IPS-NIHi11 (cell line): ENCODE measurements at regions not wholly inside any gene's neighbourhood (a gene's known extent, or its start where the extent isn't known, plus 50 kb on each side); places are given as distances from the start of the nearest gene placed in this dataset.
"Not testable (repeated sequence)": the region's sequence is repeated elsewhere in the genome, so short reads cannot be mapped to it uniquely, and the experiment has no call there.

ENCODE experiments used
- DNase-seq: peaks from one replicate; pipeline ENCODE4 v3.0.0; 2012; ENCODE audit warnings: mixed read lengths, low spot score

GRCh38 chr7:149633976-149634945 is 136.7 kb upstream of the ZNF746 start:
- no peak for DNase-seq

GRCh38 chr7:149628361-149629149 is 130.9 kb upstream of the ZNF746 start:
- DNase-seq, result not testable (repeated sequence)

DNA sequence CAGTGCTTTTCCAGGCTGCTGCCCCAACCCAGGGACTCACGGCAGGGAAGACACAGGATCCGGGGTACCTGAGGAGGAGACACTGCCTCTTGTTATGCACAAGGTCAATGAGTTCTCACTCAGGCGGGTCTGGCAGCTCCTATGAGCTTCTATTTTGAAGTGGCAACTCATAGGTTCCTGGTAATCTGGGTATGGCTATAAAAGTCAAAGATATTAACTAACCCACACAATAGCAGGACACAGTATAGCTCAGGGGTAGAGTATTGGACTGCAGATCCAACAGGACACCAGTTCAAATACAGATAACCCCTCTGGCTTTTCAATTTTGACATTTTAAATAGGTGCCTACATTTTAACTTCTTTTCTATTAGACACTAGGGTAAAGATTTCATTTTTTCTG is 130.3 kb upstream of the ZNF746 start:
- DNase-seq, result no peak

GRCh38 chr7:149626972-149627371 is 129.4 kb upstream of the ZNF746 start:
- DNase-seq, result no peak

GRCh38 chr7:149625947-149626392 is 128.4 kb upstream of the ZNF746 start:
- DNase-seq, result no peak

- DNase-seq, result peak; percentile 72
These were observed 127.8 kb upstream of the ZNF746 start for GRCh38 chr7:149625340-149625946.

DNA sequence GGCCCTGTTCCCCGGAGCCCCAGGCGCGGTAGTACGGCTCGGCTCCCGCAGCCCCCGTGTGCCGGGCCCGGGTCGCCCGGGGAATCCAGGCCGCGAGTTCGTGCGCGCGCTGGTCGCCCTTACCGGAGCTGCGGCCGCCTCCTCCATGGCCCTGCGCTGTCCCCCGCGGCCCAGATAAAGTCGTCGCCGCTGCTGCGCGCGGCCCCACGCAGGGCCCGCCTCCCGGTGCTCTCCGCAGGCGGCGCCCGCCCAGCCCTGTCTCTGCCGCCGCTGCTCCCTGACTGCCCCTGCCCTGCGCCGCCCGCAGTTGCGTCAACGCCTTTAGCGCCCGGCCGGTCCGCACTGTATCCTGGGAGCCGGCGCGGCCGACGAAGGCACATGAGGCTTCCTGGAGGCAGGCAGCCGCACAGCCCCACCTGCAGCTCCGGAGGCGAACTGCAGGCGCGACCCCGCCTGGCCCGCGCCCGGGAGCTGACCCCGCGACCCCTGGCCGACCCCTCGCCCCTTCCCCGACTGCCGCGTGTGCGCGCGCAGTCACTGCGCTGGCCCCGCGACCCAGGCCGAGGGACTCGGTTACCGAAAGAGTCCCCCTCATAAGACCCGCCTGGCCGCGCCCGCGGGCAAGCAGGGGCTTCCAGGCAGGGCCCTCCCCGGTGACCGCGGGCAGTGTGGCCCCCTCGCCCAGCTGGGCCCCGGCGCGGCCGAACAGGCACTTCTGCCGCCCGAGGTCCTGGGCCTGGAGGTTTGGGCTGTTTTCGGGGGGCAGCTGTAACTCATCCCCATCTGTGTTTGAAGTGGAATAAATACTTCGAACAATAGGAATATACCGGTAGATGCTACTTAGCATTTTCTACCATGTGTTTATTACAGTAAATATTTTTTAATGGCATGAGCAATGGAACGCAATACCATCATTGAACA is 127.1 kb upstream of the ZNF746 start:
- DNase-seq, result peak; percentile 94

DNA sequence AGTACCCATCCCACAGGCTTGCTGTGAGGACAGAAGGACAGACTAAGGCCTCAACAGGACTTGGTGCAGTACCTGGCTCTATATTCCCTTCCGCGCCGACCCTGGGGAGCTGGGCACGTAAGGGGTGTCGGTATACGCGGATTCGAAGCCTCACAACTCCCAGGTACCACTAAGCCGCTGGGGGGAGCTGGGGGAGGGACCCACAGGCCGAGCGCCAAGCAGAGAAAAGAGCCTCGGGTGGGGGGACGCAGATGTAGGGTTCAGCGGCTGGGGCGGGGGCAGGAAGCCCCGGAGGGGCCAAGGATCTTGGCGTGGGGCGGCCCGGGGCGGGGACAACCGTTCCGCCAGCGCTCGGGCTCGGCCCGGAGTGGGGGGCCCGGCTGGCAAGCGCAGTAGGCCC is 126.4 kb upstream of the ZNF746 start:
- DNase-seq, result peak; percentile 35

DNA sequence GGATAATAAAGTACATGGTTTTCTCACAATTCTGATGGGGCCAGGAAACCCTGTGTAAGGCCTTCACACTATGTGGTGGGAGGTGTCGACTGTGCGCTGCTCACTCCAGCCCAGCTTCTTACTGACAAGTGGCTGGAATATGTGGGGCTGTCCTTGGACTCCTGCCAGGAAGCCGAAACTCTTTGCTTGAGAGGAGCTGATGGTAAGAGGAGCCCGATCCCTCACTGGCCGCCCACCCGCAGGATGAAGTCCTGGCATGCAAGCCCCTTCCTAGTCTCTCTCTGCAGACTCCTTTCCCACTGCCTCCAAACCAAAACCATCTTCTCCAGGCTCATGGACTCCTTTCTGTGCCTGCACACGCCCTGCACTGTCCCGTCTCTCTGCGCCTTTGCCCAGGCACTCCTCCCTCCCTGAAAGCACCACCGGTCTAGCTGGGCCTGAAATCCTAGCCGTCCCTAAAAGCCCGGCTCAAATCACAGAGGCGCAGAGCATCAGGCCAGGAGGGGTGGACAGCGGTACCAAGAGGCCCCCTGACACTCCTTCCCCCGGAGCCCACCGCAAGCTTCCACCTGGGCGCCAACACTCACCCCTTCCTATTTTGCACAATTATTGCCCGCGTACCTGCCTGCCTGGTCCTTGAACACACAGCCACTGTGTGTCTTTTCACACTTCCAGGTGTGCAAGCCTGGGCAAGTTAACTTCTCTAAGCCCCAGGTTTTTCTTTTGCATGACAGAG is 125.8 kb upstream of the ZNF746 start:
- not testable (repeated sequence) for DNase-seq

- no peak for DNase-seq
These were observed 125.0 kb upstream of the ZNF746 start for GRCh38 chr7:149622444-149623210.

DNA sequence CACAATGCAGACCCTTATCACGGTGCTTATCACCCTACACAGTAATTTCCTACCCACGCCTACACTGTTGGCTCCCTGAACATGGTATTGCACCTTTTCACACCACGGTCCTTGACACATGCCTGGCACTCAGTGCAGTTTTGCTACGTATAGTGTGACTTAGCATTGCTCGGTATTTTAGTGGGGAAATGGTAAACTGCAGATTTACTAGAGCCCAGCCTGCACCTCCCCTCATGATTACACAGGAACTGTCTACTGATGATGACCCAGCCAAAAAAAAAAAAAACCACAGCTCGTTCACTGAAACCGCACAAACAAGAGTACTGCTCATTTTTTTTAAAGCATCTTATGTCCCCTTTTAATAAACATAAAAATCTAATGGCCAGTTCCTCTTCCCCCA is 124.2 kb upstream of the ZNF746 start:
- DNase-seq, result no peak

DNA sequence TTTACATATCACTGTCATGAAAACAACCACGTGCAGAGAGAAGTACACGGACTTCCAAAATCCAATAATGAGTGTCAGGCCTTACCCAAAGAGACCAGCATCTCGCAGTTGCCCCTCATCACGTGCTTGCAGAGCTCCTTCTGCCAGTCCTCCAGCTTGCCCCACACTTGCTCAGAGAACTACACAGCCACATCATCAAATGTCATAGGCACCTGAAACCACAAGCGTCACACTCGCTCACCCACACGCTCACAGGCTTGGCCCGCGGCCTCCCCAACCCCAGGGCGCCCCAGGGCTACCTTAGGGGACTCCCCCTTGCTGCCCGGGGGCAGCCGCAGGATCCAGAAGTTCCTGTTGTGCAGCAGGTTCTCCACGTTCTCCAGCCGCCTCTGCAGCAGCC is 123.4 kb upstream of the ZNF746 start:
- DNase-seq, result no peak

DNA sequence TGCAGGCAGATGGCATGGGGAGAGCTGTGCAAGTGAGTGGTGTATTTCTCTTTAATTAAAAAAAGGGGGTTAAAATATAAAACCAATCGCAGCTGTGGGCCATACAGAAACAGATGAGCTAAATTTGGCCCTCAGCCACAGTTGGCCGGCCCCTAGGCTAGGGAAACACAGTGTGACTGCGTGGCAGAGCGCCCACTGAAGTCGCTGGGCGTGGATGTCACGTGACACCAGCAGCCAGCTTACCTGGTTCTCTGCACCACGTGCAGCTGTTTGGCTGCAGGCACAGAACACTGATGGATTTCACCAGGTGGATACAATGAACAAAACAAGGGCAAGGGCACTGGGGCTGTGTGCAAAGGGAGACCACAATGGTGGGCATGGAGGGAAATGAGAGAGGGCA is 119.3 kb upstream of the ZNF746 start:
- no peak for DNase-seq

- DNase-seq, result peak; percentile 38
These were observed 118.2 kb upstream of the ZNF746 start for GRCh38 chr7:149615690-149616270.

DNA sequence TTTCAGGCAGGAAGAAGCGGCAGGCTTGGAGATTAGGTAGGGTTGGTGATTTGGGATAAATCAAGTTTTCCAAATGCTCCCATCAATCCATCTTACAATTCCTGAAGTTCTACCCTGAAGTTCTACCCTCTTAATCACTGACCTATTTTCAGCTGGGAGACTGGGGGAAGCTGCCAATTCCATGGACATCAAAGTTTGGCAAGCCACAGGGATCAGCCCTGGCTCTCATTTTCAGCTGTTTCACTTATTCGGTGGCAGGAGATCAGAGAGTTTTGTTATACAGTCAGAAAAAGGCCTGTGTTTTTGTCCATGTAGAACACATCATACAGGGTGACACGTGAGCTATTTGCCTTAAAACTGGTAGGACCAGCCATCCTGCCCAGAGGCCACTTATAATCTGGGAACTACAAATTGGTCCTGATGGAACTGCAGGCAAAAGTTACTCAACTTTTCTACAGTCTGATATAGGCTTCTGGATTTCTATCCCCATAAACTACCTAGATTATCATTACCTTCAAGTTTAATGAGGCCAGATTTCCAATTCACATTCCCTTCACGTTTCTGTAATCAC is 112.9 kb upstream of the ZNF746 start:
- no peak for DNase-seq

DNA sequence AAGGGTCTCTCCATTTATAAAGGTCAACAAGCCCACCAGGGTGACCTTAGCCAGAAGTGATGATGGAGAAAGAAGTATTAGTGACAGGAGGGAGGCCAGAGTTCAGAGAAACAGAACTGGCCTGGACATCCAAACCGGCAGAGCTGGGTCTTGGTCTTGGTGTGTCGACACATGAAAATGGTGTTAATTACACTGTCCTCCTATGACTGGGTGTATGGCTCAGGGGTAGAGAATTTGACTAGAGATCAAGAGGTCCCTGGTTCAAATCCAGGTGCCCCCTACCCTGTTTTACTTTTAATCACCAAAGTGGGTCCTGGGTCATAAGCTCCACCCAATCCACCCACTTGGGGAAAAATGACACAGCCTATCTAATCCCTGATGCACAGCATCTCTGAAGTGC is 110.6 kb upstream of the ZNF746 start:
- no peak for DNase-seq

DNA sequence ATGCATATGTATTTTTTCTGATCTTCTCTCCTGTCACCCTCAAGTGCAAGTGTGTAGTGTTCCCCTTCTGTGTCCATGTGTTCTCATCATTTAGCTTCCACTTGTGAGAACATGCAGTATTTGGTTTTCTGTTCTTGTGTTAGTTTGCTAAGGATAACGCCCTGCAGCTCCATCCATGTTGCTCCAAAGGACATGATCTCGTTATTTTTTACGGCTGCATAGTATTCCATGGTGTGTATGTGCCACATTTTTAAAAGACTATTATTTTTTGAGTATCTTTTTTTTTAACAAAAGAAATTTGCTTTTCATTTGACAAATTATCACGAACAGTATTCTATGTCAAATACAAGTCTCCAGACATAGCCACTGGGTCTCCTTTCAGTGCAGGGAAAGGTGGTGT is 110.1 kb upstream of the ZNF746 start:
- DNase-seq, result no peak

GRCh38 chr7:149606826-149607225 is 109.2 kb upstream of the ZNF746 start:
- no peak for DNase-seq

- DNase-seq, result no peak
These were observed 108.1 kb upstream of the ZNF746 start for GRCh38 chr7:149605696-149606095.
